ENCODE measurements at regions not wholly inside any gene's neighbourhood (a gene's known extent, or its start where the extent isn't known, plus 50 kb on each side); places are given as distances from the start of the nearest gene placed in this dataset.

- Histone ChIP-seq H2AK5ac (ENCODE audit: low read depth, low read length) (no peak overlapping the region), H2BK5ac (ENCODE audit: low read length) (no peak overlapping the region), H3K14ac (ENCODE audit: low read length) (no peak overlapping the region), H3K4ac (ENCODE audit: low read length) (no peak overlapping the region), H3K79me1 (ENCODE audit: low read depth, low read length) (no peaks in the 10 kb centered on the region), H3K4me3 (ENCODE audit: low read length in 2 of 2) (no peak overlapping the region), H4K8ac (ENCODE audit: low read depth, low read length) (no peak overlapping the region), H3K18ac (ENCODE audit: low read length) (no peak overlapping the region), H3K36me3 (replicated peaks in 1 of 2; ENCODE audit: control insufficient read depth in 2 of 2, insufficient read depth in 2 of 2, low read length in 2 of 2) (no peaks in the 10 kb centered on the region), H3K9me3 (replicated peaks in 1 of 2; ENCODE audit: control insufficient read depth in 2 of 2, insufficient read depth in 1 of 2, low read depth in 1 of 2, low read length in 2 of 2) (no peaks in the 10 kb centered on the region), H3K4me1 (ENCODE audit: control insufficient read depth in 2 of 2, insufficient read depth in 1 of 2, low read depth in 1 of 2, low read length in 2 of 2) (no peaks in the 10 kb centered on the region), H2BK120ac (ENCODE audit: low read depth, low read length) (no peak overlapping the region), H4K91ac (ENCODE audit: low read depth, low read length, poor library complexity) (no peak overlapping the region), H2AFZ (ENCODE audit: low read length) (no peak overlapping the region), H3K9ac (ENCODE audit: low read depth, low read length, poor library complexity) (no peak overlapping the region), H2BK15ac (ENCODE audit: low read length) (no peak overlapping the region), H3K27me3 (ENCODE audit: control insufficient read depth in 3 of 3, insufficient read depth in 3 of 3, low read depth in 1 of 3, low read length in 3 of 3) (no peaks in the 10 kb centered on the region), H3K23ac (ENCODE audit: low read depth, low read length, poor library complexity) (no peak overlapping the region), H2BK12ac (ENCODE audit: low read length) (no peak overlapping the region), H3K4me2 (ENCODE audit: insufficient read depth, low read length, poor library complexity, severe bottlenecking) (no peak overlapping the region), H3K27ac (replicated peaks; ENCODE audit: low read length) (no peak overlapping the region)
- no peak for DNase-seq (ENCODE audit: low spot score)
- no CpG with 5 or more reads among the region's 1 CpG for WGBS, 2 donors (ENCODE audit: extremely low coverage in 2 of 2, insufficient read length in 2 of 2, insufficient replicate concordance in 1 of 2)
These were observed 334.8 kb upstream of the MANEA start for GRCh38 chr6:95242560-95242959.

- Histone ChIP-seq H2AK5ac (ENCODE audit: low read depth, low read length) (no peak overlapping the region), H2BK12ac (ENCODE audit: low read length) (no peak overlapping the region), H3K9ac (ENCODE audit: low read depth, low read length, poor library complexity) (no peak overlapping the region), H2BK15ac (ENCODE audit: low read length) (no peak overlapping the region), H3K27ac (replicated peaks; ENCODE audit: low read length) (no peak overlapping the region), H2BK120ac (ENCODE audit: low read depth, low read length) (no peak overlapping the region), H3K27me3 (ENCODE audit: control insufficient read depth in 3 of 3, insufficient read depth in 3 of 3, low read depth in 1 of 3, low read length in 3 of 3) (no peaks in the 10 kb centered on the region), H3K18ac (ENCODE audit: low read length) (no peak overlapping the region), H2BK5ac (ENCODE audit: low read length) (no peak overlapping the region), H3K4me3 (ENCODE audit: low read length in 2 of 2) (no peak overlapping the region), H3K14ac (ENCODE audit: low read length) (no peak overlapping the region), H3K9me3 (replicated peaks in 1 of 2; ENCODE audit: control insufficient read depth in 2 of 2, insufficient read depth in 1 of 2, low read depth in 1 of 2, low read length in 2 of 2) (no peaks in the 10 kb centered on the region), H3K4me2 (ENCODE audit: insufficient read depth, low read length, poor library complexity, severe bottlenecking) (no peak overlapping the region), H3K36me3 (replicated peaks in 1 of 2; ENCODE audit: control insufficient read depth in 2 of 2, insufficient read depth in 2 of 2, low read length in 2 of 2) (no peaks in the 10 kb centered on the region), H2AFZ (ENCODE audit: low read length) (no peak overlapping the region), H4K8ac (ENCODE audit: low read depth, low read length) (no peak overlapping the region), H3K23ac (ENCODE audit: low read depth, low read length, poor library complexity) (no peak overlapping the region), H3K4me1 (ENCODE audit: control insufficient read depth in 2 of 2, insufficient read depth in 1 of 2, low read depth in 1 of 2, low read length in 2 of 2) (no peaks in the 10 kb centered on the region), H3K4ac (ENCODE audit: low read length) (no peak overlapping the region), H4K91ac (ENCODE audit: low read depth, low read length, poor library complexity) (no peak overlapping the region), H3K79me1 (ENCODE audit: low read depth, low read length) (no peaks in the 10 kb centered on the region)
- no peak for DNase-seq (ENCODE audit: low spot score)
These were observed 334.3 kb upstream of the MANEA start for GRCh38 chr6:95243053-95243452.

- H3K79me1 ChIP-seq (ENCODE audit: low read depth, low read length), result no peaks in the 10 kb centered on the region
- H3K4ac ChIP-seq (ENCODE audit: low read length), result no peak overlapping the region
- H3K18ac ChIP-seq (ENCODE audit: low read length), result no peak overlapping the region
- no peak overlapping the region for H3K9ac ChIP-seq (ENCODE audit: low read depth, low read length, poor library complexity)
- H2BK5ac ChIP-seq (ENCODE audit: low read length), result no peak overlapping the region
- H2BK120ac ChIP-seq (ENCODE audit: low read depth, low read length), result no peak overlapping the region
- H2AFZ ChIP-seq (ENCODE audit: low read length), result no peak overlapping the region
- H3K14ac ChIP-seq (ENCODE audit: low read length), result no peak overlapping the region
- no peak overlapping the region for H2BK15ac ChIP-seq (ENCODE audit: low read length)
- no peak overlapping the region for H3K23ac ChIP-seq (ENCODE audit: low read depth, low read length, poor library complexity)
- DNase-seq (ENCODE audit: low spot score), result no peak
- H4K8ac ChIP-seq (ENCODE audit: low read depth, low read length), result no peak overlapping the region
- H4K91ac ChIP-seq (ENCODE audit: low read depth, low read length, poor library complexity), result no peak overlapping the region
- H3K36me3 ChIP-seq (replicated peaks in 1 of 2; ENCODE audit: control insufficient read depth in 2 of 2, insufficient read depth in 2 of 2, low read length in 2 of 2), result no peaks in the 10 kb centered on the region
- WGBS, 2 donors (ENCODE audit: extremely low coverage in 2 of 2, insufficient read length in 2 of 2, insufficient replicate concordance in 1 of 2), result no CpG with 5 or more reads among the region's 2 CpGs
- H3K4me2 ChIP-seq (ENCODE audit: insufficient read depth, low read length, poor library complexity, severe bottlenecking), result no peak overlapping the region
- H3K27ac ChIP-seq (replicated peaks; ENCODE audit: low read length), result no peak overlapping the region
- no peaks in the 10 kb centered on the region for H3K4me1 ChIP-seq (ENCODE audit: control insufficient read depth in 2 of 2, insufficient read depth in 1 of 2, low read depth in 1 of 2, low read length in 2 of 2)
- H3K4me3 ChIP-seq (ENCODE audit: low read length in 2 of 2), result no peak overlapping the region
- no peaks in the 10 kb centered on the region for H3K27me3 ChIP-seq (ENCODE audit: control insufficient read depth in 3 of 3, insufficient read depth in 3 of 3, low read depth in 1 of 3, low read length in 3 of 3)
- H2BK12ac ChIP-seq (ENCODE audit: low read length), result no peak overlapping the region
- no peaks in the 10 kb centered on the region for H3K9me3 ChIP-seq (replicated peaks in 1 of 2; ENCODE audit: control insufficient read depth in 2 of 2, insufficient read depth in 1 of 2, low read depth in 1 of 2, low read length in 2 of 2)
- H2AK5ac ChIP-seq (ENCODE audit: low read depth, low read length), result no peak overlapping the region
These were observed 332.6 kb upstream of the MANEA start for GRCh38 chr6:95244751-95245150.

GRCh38 chr6:95248499-95248898 lies 328.8 kb upstream of the MANEA start:
- H3K79me1 ChIP-seq (ENCODE audit: low read depth, low read length), result no peaks in the 10 kb centered on the region
- no peak overlapping the region for H2AFZ ChIP-seq (ENCODE audit: low read length)
- no peak overlapping the region for H3K27ac ChIP-seq (replicated peaks; ENCODE audit: low read length)
- no peak overlapping the region for H3K4me3 ChIP-seq (ENCODE audit: low read length in 2 of 2)
- no peak overlapping the region for H4K8ac ChIP-seq (ENCODE audit: low read depth, low read length)
- H2AK5ac ChIP-seq (ENCODE audit: low read depth, low read length), result no peak overlapping the region
- no peak overlapping the region for H4K91ac ChIP-seq (ENCODE audit: low read depth, low read length, poor library complexity)
- no peak overlapping the region for H3K9ac ChIP-seq (ENCODE audit: low read depth, low read length, poor library complexity)
- no peak overlapping the region for H3K4ac ChIP-seq (ENCODE audit: low read length)
- no peak overlapping the region for H3K23ac ChIP-seq (ENCODE audit: low read depth, low read length, poor library complexity)
- no peaks in the 10 kb centered on the region for H3K9me3 ChIP-seq (replicated peaks in 1 of 2; ENCODE audit: control insufficient read depth in 2 of 2, insufficient read depth in 1 of 2, low read depth in 1 of 2, low read length in 2 of 2)
- H3K36me3 ChIP-seq (replicated peaks in 1 of 2; ENCODE audit: control insufficient read depth in 2 of 2, insufficient read depth in 2 of 2, low read length in 2 of 2), result no peaks in the 10 kb centered on the region
- no peak overlapping the region for H2BK15ac ChIP-seq (ENCODE audit: low read length)
- no peak overlapping the region for H3K4me2 ChIP-seq (ENCODE audit: insufficient read depth, low read length, poor library complexity, severe bottlenecking)
- H2BK5ac ChIP-seq (ENCODE audit: low read length), result no peak overlapping the region
- H2BK120ac ChIP-seq (ENCODE audit: low read depth, low read length), result no peak overlapping the region
- no peak overlapping the region for H2BK12ac ChIP-seq (ENCODE audit: low read length)
- H3K4me1 ChIP-seq (ENCODE audit: control insufficient read depth in 2 of 2, insufficient read depth in 1 of 2, low read depth in 1 of 2, low read length in 2 of 2), result no peaks in the 10 kb centered on the region
- H3K27me3 ChIP-seq (ENCODE audit: control insufficient read depth in 3 of 3, insufficient read depth in 3 of 3, low read depth in 1 of 3, low read length in 3 of 3), result no peaks in the 10 kb centered on the region
- no peak for DNase-seq (ENCODE audit: low spot score)
- H3K18ac ChIP-seq (ENCODE audit: low read length), result no peak overlapping the region
- H3K14ac ChIP-seq (ENCODE audit: low read length), result no peak overlapping the region
- WGBS, 2 donors (ENCODE audit: extremely low coverage in 2 of 2, insufficient read length in 2 of 2, insufficient replicate concordance in 1 of 2), result no CpG with 5 or more reads among the region's 4 CpGs
